ENCODE measurements at regions not wholly inside any gene's neighbourhood (a gene's known extent, or its start where the extent isn't known, plus 50 kb on each side); places are given as distances from the start of the nearest gene placed in this dataset.
"Not testable (repeated sequence)": the region's sequence is repeated elsewhere in the genome, so short reads cannot be mapped to it uniquely, and the experiment has no call there.

DNA sequence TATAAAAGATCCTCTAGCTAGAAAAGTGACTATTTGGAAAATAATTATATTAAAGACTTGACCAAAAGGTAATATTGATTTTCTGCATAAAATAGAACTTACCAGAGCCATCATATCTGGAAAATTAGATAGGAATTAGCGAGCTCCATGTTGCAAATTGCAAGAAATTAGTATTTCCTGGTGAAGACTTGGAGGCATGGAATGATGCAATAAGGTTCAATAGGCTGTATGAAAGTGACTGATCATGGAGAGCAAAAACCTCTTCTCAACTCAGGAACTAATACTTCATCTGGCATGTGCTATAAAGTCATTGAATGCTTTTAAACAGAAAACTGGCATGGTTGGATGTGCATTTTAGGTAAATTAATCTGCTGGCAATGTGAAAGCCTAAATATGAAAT lies 66.3 kb upstream of the UFM1 start:
- no peaks in the 10 kb centered on the region for H3K27me3 ChIP-seq (ENCODE audit: insufficient read depth, low read length)
- no peaks in the 10 kb centered on the region for H3K79me2 ChIP-seq (ENCODE audit: control insufficient read depth, insufficient read depth, low read length, unreplicated experiment)
- no peaks in the 10 kb centered on the region for H3K4me1 ChIP-seq (ENCODE audit: control insufficient read depth, insufficient read depth, low read length, unreplicated experiment)
- H3K36me3 ChIP-seq (ENCODE audit: insufficient read depth, low read length) = no peaks in the 10 kb centered on the region
- H3K4me3 ChIP-seq (ENCODE audit: low read depth, low read length) = no peak overlapping the region
- H3K27ac ChIP-seq (ENCODE audit: low read depth, low read length) = no peak overlapping the region
- no peak overlapping the region for H2AFZ ChIP-seq (ENCODE audit: low read length, unreplicated experiment)

DNA sequence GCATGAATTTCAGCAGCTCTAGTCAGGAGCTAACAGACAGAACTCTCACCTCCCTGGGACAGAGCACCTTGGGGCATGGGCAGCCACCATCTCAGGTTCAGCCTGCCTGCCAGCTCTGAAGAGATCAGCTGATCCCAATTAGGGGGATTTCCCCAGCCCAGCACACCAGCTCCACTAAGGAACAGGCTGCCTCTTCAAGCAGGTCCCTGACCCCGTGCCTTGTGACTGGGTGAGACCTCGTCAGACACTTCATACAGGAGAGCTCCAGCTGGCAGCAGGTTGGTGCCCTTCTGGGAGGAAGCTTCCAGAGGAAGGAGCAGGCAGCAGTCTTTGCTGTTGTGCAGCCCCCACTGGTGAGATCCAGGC lies 84.5 kb upstream of the UFM1 start:
- Histone ChIP-seq H3K4me3 (ENCODE audit: low read depth, low read length) (no peak overlapping the region), H2AFZ (ENCODE audit: low read length, unreplicated experiment) (no peak overlapping the region), H3K4me1 (ENCODE audit: control insufficient read depth, insufficient read depth, low read length, unreplicated experiment) (peaks cover 5% of the 10 kb centered on the region)

DNA sequence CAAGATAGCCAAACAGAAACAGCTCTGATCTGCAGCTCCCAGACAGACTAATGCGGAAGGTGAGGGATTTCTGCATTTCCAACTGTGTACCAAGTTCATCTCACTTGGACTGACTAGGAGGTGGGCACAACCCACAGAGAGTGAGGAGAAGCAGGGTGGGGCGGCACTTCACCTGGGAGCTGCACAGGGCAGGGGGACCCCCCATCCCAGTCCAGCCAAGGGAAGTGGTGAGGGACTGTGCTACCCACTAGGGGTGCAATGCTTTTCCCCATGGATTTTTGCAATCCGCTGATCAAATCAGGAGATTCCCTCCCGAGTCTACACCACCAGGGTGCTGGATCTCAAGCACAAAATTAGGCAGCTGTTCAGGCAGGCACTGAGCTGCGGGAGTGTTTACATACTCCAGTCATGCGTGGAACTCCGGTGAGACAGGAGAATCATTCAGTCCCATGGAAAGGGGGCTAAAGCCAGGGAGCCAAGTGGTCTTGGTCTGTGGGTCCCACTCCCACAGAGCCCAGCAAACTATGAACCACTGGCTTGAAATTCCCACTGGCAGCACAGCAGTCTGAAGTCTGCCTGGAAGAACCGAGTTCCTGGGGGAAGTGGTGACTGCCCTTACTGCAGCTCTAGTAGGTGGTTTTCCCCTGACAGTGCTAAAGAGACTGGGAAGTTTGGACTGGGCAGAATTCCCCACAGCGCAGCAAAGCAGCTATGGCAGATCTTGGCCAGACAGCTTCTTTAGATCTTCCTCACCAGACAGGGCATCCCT lies 85.1 kb upstream of the UFM1 start:
- no peak overlapping the region for H2AFZ ChIP-seq (ENCODE audit: low read length, unreplicated experiment)
- no peak overlapping the region for H3K27ac ChIP-seq (ENCODE audit: low read depth, low read length)
- peaks cover 5% of the 10 kb centered on the region for H3K4me1 ChIP-seq (ENCODE audit: control insufficient read depth, insufficient read depth, low read length, unreplicated experiment)
- no peaks in the 10 kb centered on the region for H3K79me2 ChIP-seq (ENCODE audit: control insufficient read depth, insufficient read depth, low read length, unreplicated experiment)
- no peaks in the 10 kb centered on the region for H3K36me3 ChIP-seq (ENCODE audit: insufficient read depth, low read length)
- H3K4me3 ChIP-seq (ENCODE audit: low read depth, low read length) = no peak overlapping the region
- H3K27me3 ChIP-seq (ENCODE audit: insufficient read depth, low read length) = no peaks in the 10 kb centered on the region

More for the DNA sequence above, 84.5 kb upstream of the UFM1 start:
- Histone ChIP-seq H3K27me3 (ENCODE audit: insufficient read depth, low read length) (no peaks in the 10 kb centered on the region), H3K36me3 (ENCODE audit: insufficient read depth, low read length) (no peaks in the 10 kb centered on the region), H3K79me2 (ENCODE audit: control insufficient read depth, insufficient read depth, low read length, unreplicated experiment) (no peaks in the 10 kb centered on the region), H3K27ac (ENCODE audit: low read depth, low read length) (no peak overlapping the region)

DNA sequence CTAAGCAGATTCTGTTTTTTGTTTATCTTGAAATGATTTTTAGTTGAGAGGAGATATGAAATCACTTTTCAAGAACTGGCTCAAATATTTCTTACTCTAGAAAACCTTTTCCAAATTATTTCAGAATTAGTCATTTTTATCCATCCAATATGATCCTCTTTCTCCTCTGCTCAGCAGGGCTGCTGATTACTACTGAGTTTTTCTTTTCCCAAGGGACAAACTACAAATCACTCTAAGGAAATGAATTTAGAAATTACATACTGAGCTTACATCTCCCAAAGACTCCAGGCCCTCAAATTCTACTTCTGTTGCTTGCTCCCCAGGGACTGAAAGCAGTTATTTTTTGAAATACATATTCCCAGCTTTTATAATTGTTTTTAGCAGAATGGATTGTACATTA lies 87.4 kb upstream of the UFM1 start:
- Histone ChIP-seq H3K4me1 (ENCODE audit: control insufficient read depth, insufficient read depth, low read length, unreplicated experiment) (peaks cover 5% of the 10 kb centered on the region), H3K4me3 (ENCODE audit: low read depth, low read length) (no peak overlapping the region), H3K27me3 (ENCODE audit: insufficient read depth, low read length) (no peaks in the 10 kb centered on the region), H3K79me2 (ENCODE audit: control insufficient read depth, insufficient read depth, low read length, unreplicated experiment) (no peaks in the 10 kb centered on the region), H3K27ac (ENCODE audit: low read depth, low read length) (no peak overlapping the region), H3K36me3 (ENCODE audit: insufficient read depth, low read length) (no peaks in the 10 kb centered on the region), H2AFZ (ENCODE audit: low read length, unreplicated experiment) (no peak overlapping the region)

DNA sequence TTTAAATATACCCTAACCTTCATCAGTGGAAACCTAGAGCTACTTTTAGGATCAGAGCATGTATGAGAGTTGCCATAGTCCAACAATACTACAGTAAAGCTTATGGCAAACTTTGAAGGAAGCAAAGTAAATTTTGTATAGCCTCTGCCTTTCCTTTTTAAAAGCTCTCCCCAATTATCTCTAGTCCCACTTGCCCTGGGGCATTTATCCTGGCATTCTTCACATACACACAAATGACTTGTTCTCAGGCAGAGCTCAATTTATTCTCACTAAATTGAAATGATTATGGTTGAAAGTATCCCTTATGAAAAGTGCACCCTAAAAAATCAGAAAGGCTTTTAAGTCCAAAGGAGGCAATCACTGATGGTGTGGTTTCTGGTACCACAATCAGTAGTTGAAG lies 94.1 kb upstream of the UFM1 start:
- H3K4me1 ChIP-seq (ENCODE audit: control insufficient read depth, insufficient read depth, low read length, unreplicated experiment) = no peaks in the 10 kb centered on the region
- no peak overlapping the region for H3K4me3 ChIP-seq (ENCODE audit: low read depth, low read length)
- H2AFZ ChIP-seq (ENCODE audit: low read length, unreplicated experiment) = no peak overlapping the region
- no peaks in the 10 kb centered on the region for H3K36me3 ChIP-seq (ENCODE audit: insufficient read depth, low read length)
- H3K27ac ChIP-seq (ENCODE audit: low read depth, low read length) = no peak overlapping the region
- H3K27me3 ChIP-seq (ENCODE audit: insufficient read depth, low read length) = no peaks in the 10 kb centered on the region
- no peaks in the 10 kb centered on the region for H3K79me2 ChIP-seq (ENCODE audit: control insufficient read depth, insufficient read depth, low read length, unreplicated experiment)

DNA sequence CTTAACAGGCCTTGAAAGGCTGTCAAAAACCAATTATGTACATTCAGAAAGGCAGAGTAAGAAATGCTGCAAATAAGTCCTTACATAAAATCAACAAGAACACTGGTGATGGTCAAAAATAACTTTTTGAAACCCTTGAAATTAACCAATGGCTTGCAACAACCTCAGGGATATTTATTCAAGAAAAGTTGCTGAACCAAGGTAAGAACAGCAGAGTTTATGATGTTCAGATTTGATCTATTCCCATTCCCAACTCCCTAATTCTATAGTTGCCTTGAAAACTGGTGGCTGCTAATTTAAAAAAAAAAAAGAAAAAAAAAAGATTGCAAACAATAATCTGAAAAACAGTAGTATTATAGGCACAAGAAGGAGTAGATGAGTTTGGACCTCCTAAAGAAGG lies 109.8 kb upstream of the UFM1 start:
- H2AFZ ChIP-seq (ENCODE audit: low read length, unreplicated experiment) = no peak overlapping the region
- H3K79me2 ChIP-seq (ENCODE audit: control insufficient read depth, insufficient read depth, low read length, unreplicated experiment) = no peaks in the 10 kb centered on the region
- no peaks in the 10 kb centered on the region for H3K4me1 ChIP-seq (ENCODE audit: control insufficient read depth, insufficient read depth, low read length, unreplicated experiment)
- H3K27ac ChIP-seq (ENCODE audit: low read depth, low read length) = no peak overlapping the region
- H3K4me3 ChIP-seq (ENCODE audit: low read depth, low read length) = no peak overlapping the region
- H3K36me3 ChIP-seq (ENCODE audit: insufficient read depth, low read length) = no peaks in the 10 kb centered on the region
- no peaks in the 10 kb centered on the region for H3K27me3 ChIP-seq (ENCODE audit: insufficient read depth, low read length)

DNA sequence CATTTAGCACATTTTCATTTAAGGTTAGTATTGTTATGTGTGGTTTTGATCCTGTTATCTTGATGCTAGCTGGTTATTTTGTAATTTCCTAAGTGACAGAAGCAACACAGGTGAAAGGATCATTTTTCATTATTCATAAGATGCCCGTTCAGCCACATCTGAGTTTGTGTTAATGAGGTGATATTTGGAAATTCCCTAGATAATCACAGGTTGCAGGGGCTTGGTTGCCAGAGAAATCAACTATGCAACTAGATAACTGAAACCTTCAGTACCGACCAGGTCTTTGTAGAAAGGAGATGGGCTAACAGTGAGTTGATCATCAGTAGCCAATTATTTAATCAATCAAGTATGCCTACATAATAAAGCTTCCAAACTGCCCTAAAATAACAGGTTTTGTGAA lies 121.3 kb upstream of the UFM1 start:
- Histone ChIP-seq H3K4me3 (ENCODE audit: low read depth, low read length) (no peak overlapping the region), H3K27me3 (ENCODE audit: insufficient read depth, low read length) (no peaks in the 10 kb centered on the region), H3K27ac (ENCODE audit: low read depth, low read length) (no peak overlapping the region), H3K79me2 (ENCODE audit: control insufficient read depth, insufficient read depth, low read length, unreplicated experiment) (no peaks in the 10 kb centered on the region), H3K4me1 (ENCODE audit: control insufficient read depth, insufficient read depth, low read length, unreplicated experiment) (no peaks in the 10 kb centered on the region), H3K36me3 (ENCODE audit: insufficient read depth, low read length) (no peaks in the 10 kb centered on the region), H2AFZ (ENCODE audit: low read length, unreplicated experiment) (no peak overlapping the region)

DNA sequence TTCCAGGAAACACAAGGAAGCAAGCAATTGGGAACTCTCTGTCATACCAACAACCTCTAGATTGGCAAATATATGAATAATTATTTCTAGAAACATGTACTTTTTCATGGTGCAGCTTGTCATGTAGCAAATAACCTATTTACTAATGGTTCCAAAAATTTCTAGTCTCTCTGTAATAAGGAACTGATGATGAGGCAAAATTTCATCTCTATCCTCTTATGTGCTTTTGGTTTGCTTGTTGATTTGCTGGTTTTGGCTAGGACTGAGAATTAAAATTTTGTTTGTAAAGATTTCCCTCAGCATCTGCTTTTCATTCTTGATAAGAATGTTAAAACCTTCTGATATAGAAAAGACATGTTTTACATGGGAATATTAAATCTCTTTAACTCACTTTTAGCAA lies 123.2 kb upstream of the UFM1 start:
- Histone ChIP-seq H3K27me3 (ENCODE audit: insufficient read depth, low read length) (no peaks in the 10 kb centered on the region), H3K4me1 (ENCODE audit: control insufficient read depth, insufficient read depth, low read length, unreplicated experiment) (no peaks in the 10 kb centered on the region), H3K4me3 (ENCODE audit: low read depth, low read length) (no peak overlapping the region), H3K79me2 (ENCODE audit: control insufficient read depth, insufficient read depth, low read length, unreplicated experiment) (no peaks in the 10 kb centered on the region), H3K36me3 (ENCODE audit: insufficient read depth, low read length) (no peaks in the 10 kb centered on the region), H2AFZ (ENCODE audit: low read length, unreplicated experiment) (no peak overlapping the region), H3K27ac (ENCODE audit: low read depth, low read length) (no peak overlapping the region)

DNA sequence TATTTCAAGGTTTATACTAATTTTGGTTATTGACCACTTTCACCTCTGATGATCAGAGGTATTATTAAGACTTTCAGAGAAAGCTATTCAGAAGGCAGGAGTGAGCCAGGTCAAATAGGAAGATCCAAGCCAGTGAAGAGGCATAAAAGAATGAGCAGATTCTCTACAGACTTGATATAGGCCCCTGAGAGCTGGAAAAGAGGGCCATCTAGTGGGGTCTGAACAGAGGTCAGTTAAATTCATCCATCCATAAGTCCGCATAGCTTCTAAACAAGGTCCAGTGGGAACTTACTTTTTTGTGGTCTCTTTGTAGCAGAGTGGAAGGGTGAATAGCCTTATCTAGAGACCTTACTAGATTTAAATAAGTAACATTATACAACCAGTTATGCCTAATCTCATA lies 126.6 kb upstream of the UFM1 start:
- Histone ChIP-seq H3K4me1 (ENCODE audit: control insufficient read depth, insufficient read depth, low read length, unreplicated experiment) (no peaks in the 10 kb centered on the region), H2AFZ (ENCODE audit: low read length, unreplicated experiment) (no peak overlapping the region), H3K36me3 (ENCODE audit: insufficient read depth, low read length) (no peaks in the 10 kb centered on the region), H3K4me3 (ENCODE audit: low read depth, low read length) (no peak overlapping the region), H3K79me2 (ENCODE audit: control insufficient read depth, insufficient read depth, low read length, unreplicated experiment) (no peaks in the 10 kb centered on the region), H3K27ac (ENCODE audit: low read depth, low read length) (no peak overlapping the region), H3K27me3 (ENCODE audit: insufficient read depth, low read length) (no peaks in the 10 kb centered on the region)

DNA sequence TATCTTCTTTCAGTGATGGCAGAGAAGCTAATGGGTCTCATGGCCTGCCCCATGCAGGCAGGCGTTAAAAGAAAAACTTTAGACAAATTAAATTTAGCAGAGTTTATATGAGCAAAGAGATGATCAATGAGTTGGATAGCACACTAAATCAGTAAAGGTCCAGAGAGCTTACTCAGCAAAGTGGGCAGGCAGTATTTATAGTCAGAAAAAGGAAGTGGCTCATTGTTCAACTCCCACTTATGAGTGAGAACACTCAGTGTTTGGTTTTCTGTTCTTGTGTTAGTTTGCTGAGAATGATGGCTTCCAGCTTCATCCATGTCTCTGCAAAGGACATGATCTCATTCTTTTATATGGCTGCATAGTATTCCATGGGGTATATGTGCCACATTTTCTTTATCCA lies 128.5 kb upstream of the UFM1 start:
- H3K27me3 ChIP-seq (ENCODE audit: insufficient read depth, low read length); H3K27ac ChIP-seq (ENCODE audit: low read depth, low read length); H3K36me3 ChIP-seq (ENCODE audit: insufficient read depth, low read length); H3K4me1 ChIP-seq (ENCODE audit: control insufficient read depth, insufficient read depth, low read length, unreplicated experiment); H2AFZ ChIP-seq (ENCODE audit: low read length, unreplicated experiment); H3K4me3 ChIP-seq (ENCODE audit: low read depth, low read length); H3K79me2 ChIP-seq (ENCODE audit: control insufficient read depth, insufficient read depth, low read length, unreplicated experiment): not testable (repeated sequence)

DNA sequence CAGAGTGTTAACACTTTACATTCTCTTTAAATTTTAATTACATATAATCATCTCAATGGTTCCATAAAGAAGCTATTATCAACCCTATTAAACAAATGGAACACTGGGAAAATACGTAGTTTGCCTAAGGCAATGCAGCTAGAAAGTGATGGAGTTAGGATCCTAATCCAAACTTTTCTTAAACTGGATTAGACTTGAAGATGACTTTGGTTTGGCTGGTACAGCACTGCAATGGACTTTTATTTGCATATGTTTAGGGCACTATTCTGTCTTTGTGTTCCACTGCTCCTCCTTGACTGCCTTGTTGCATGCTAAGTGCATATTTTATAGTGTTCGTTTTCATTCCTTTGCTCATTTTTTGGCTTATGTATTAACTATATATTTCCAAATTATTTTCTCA lies 133.5 kb upstream of the UFM1 start:
- Histone ChIP-seq H3K4me1 (ENCODE audit: control insufficient read depth, insufficient read depth, low read length, unreplicated experiment) (peaks cover 15% of the 10 kb centered on the region), H3K4me3 (ENCODE audit: low read depth, low read length) (no peak overlapping the region), H3K27me3 (ENCODE audit: insufficient read depth, low read length) (no peaks in the 10 kb centered on the region), H2AFZ (ENCODE audit: low read length, unreplicated experiment) (no peak overlapping the region), H3K27ac (ENCODE audit: low read depth, low read length) (no peak overlapping the region), H3K36me3 (ENCODE audit: insufficient read depth, low read length) (no peaks in the 10 kb centered on the region), H3K79me2 (ENCODE audit: control insufficient read depth, insufficient read depth, low read length, unreplicated experiment) (no peaks in the 10 kb centered on the region)
